ENCODE measurements at regions not wholly inside any gene's neighbourhood (a gene's known extent, or its start where the extent isn't known, plus 50 kb on each side); places are given as distances from the start of the nearest gene placed in this dataset.
"Not testable (repeated sequence)": the region's sequence is repeated elsewhere in the genome, so short reads cannot be mapped to it uniquely, and the experiment has no call there.

DNA sequence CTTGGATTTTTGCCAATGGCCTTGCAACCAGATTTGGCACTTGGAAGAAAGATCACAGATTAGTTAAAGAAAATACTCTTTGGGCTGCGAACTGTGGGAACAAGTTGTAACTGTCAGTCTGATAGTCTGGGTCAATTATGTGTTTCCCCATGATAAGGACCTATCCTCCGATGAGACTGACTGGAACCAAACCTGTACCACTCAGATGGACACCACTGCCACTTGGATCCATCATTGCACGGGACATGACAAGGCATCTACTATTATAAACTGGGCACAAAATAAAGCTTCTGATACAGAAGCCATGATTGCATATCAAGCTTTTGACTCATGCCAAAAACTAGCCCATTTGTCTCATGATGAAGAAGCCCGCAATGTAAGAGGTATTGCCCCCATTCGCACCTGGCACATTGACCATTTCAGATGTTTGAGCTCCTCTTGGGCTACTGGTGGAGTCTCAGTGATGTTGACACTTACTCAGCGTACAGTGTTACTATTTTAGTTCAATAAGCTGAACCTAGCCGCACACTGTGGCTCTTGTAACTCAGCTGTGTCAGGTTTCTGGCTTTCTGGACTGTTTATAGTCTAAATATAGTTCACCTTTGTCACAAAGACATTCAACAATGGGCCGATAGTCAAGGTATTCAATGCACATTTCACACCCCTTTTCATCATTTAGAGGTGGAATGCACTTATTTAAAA, 179.8 kb upstream of the RBBP8 start:
- no peak for DNase-seq

DNA sequence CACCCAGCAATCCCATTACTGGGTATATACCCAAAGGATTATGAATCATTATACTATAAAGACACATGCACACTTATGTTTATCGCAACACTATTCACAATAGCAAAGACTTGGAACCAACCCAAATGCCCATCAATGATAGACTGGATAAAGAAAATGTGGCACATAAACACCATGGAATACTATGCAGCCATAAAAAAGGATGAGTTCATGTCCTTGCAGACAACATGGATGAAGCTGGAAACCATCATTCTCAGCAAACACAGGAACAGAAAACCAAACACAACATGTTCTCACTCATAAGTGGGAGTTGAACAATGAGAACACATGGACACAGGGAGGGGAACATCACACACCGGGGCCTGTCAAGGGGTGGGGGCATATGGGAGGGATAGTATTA, 169.1 kb upstream of the RBBP8 start:
- DNase-seq, result not testable (repeated sequence)

DNA sequence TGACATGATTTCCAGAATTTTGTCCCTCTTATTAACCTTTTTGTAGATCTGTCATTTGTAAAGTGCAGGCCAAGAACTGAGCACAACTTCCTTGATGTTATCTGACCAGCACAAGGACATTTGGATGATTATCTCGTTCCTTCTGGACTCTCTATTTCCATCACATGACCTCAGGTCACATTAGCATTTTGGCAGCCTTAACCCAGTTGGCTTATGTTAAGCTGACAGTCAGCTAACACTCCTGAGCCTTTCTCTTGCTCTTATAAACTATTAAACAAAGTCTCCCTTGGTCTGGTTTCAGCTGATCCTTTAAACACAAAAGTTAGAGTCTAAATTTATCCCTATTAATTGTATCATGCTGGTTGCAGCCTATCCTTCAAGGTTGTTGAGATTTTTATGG, 167.2 kb upstream of the RBBP8 start:
- DNase-seq, result no peak

DNA sequence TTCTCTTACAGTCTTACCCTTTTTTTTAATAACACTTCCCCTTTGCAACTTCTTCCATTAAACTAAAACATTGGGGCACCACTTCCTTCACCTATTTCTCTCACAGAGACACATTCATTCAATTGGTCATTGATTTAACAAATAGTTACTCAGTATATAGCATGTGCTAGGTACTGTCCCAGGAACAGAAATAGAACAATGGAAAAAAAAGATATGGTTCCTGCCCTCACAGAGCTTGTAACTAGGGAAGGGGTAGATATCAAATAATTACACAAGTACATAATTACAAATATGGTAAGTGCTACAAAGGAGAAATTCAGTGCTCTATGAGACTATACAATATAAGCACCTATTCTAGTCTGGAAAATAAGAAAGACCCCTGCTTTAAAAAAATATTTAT, 165.5 kb upstream of the RBBP8 start:
- no peak for DNase-seq

DNA sequence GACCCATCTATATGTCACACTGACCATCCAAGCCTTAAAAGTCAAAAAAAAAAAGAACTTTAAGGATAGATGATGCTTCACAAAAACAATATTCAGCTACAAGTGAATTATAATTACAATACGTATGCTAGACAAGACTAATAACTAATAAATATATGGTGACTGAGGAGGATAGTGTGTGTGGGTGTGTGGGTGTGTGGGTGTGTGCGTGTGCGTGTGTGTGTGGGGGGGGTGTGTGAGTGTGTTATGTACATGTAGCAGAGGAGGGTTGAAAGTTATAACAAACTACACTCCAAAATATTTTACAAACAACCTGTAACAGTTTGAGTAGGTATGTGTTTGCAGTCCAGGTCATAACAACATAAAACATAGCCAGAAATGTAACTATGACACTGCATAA, 159.2 kb upstream of the RBBP8 start:
- no peak for DNase-seq

DNA sequence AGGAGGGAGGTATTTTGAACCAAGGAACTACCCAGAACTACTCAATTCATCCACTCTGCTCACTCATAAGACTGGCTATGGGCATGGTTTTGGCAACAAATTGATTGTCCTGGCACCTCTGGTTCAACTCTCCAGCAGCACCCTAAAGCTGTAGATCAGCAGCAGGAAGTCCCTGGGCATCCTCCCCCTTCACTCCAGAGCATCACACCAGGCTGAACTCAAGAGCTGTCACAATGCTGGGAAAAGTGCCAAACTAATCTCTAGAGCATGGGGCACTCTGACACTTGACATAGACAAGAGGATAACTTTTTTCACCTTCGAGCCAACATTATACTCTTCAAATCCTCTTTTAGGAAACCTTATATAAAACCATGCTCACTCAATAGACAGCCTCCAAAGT, 154.1 kb upstream of the RBBP8 start:
- DNase-seq, result no peak

DNA sequence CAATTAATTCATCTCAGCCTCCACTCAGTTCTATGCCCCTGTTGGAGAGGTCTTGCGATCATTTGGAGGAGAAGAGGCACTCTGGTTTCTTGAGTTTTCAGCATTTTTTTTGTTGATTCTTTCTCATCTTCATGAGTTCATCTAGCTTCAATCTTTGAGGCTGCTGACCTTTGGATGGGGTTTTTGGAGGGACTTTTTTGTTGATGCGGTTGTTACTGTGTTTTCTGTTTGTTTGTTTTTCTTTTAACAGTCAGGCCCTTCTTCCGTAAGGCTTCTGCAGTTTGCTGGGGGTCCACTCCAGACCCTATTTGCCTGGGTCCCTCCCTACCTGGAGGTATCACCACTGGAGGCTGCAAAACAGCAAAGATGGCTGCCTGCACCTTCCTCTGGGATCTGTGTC, 149.9 kb upstream of the RBBP8 start:
- DNase-seq, result no peak

DNA sequence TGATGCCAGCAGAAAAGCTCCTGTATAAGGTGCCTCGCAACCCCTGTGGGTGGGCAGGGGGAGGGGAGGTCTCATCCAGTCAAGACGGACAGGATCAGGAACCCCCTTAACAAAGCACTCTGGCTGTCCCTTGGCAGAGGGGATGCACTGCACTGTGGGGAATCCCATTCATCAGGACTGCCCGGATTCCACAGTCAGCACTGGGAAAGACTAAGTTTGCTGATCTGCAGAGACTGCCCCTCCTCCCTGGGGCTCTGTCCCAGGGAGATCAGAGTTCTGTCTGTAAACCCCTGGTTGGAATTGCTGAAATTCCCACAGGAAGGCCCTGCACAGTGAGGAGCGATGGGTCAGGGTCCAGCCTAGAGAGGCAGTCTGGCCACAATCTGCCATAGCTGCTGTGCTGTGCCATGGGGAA, 149.5 kb upstream of the RBBP8 start:
- DNase-seq, result no peak

DNA sequence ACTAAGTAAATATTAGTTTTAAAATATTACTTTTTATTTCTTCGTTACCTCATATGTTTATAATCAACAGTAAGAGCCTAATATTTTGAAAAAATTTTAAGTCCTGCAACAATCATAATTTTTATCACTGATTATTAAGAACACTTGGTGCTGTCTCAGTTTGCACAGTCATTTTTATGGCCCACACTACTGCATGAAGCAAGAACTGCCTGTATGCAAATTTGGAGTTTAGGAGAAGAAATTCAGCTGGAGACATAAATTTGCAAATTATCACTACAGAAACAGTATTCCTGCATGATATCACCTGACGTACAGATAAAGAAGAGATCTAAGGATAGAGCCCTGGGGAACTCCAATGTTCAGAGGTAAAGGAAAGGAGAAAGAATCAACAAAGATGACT, 144.1 kb upstream of the RBBP8 start:
- no peak for DNase-seq

DNA sequence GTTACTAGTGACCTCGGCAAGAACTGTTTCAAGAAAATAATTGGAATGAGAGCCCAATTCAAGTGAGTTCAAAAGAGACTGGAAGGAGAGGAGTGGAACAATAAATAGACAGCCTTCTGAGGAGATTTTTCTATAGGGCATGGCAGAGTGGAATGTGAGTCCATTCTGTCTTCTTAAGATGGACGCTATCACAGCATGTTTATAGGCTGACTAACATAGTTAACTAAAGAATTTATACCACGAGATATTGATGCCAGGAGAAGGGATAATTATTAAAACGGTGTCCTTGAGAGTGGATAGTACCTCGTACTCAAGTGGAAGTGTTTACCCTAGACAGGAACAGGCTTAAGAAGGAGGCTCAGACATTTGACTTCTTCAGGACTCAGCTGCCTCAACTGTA, 143.5 kb upstream of the RBBP8 start:
- DNase-seq, result no peak

DNA sequence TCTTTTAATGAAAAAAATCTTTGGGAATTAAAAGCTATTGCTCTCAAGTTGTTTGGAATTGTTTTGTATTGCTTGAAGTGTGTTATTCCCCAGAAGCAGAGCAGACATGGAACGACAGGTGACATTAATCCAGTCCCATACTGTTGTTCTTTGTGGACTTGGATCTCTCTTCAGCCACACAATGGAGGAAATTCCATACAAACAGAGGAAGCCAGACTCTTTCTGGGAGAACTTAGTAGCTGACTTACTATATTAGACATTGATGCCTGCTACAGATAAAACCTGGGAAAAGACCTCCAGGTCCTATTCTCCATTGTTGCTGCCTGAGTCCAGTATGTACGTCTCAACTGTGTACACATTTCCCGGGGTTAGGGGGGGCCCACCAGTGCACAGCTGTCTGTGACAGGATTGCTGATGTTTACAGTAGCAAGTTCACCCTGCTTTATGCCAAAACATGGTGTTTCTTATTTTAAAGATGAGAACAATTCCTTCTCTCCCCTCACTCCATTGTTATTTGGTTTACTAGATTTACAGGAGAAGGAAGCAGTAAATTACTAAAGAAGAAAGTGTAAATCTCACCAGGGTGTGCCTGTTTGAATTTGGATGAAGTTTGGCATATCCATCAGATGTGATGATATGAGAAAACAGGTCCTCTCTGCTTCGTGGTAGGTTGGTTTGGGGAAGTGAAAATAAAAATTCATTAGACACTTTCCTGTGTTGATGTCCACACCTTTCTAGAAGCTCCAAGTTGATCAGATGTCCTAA, 142.4 kb upstream of the RBBP8 start:
- DNase-seq, result no peak

DNA sequence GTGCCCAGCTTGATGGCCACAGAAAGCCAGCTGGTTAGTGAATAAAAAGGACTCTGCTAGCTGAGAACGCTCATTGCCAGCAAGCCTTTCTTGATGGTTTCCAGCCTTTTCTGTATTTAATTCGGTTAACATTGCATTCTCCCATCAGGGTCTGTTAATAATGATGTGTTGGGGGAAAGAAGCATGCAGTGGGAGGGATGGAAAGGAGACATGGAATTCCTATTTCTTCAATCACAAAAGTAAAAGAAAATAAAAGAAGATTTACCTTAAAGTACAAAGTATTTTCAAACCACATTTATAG, 141.9 kb upstream of the RBBP8 start:
- no peak for DNase-seq

DNA sequence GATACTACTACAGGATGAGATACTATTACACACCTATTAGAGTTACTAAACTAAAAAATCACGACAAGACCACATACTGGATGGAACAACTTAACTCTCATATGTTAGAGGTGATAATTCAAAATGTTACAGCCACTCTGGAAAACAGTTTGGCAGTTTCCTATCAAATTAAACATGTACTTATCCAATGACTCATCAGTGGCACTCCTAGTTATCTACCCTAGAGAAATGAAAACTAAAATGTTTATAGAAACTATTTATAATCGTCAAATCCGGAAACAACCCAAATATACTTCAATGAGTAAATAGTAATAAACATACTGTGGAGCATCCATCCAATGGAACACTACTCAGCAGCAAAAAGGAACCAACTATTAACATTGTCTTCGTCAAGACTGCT, 137.0 kb upstream of the RBBP8 start:
- no peak for DNase-seq

DNA sequence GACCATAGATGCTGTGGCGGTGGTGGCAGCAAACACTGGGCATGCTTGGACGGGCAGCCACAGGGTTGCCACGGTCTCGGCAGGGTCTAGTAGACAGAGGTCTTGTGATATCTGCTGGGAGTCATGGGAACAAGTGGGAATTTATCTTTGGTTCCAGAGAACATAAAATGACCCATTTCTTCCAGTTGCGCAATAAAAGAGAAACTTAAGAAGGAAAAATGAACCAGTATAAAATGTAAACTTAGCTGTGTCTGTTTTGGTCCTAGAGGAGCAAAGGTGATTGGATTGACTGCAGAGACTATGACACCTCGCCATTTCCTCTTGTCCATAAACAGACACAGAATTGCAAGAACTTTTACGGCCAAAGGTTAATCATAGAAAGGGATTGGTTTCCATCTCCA, 132.6 kb upstream of the RBBP8 start:
- no peak for DNase-seq

DNA sequence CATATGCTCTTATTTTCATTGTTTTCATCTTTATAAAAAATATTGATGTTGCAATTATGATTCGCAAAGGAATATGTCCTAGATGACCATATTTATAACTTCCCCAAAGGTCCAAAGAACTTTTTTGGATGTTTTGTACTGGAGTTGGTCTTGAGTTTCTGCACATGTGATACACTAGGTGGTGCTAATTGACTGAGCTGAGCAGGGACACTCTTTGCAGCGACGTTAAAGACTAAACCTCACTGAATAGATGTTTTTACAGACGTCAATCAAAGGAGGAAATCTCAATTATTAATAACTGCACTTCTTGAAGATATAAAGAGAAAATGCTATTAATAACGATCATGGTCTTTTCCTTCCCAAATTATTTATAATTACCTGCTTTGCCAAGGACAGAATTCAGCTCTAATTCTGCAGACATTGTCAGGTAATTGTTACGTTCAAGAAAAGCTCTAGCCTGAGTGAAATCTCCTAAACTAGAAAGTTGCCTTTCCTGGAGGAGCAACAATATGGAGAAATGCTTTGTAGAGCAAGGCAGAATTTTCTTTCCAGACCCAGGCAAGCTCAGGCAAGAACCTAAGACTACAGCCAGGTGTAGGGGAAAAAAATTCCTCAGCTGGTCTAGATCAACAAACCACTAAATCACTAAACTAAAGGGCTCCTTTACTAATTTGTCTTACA, 119.3 kb upstream of the RBBP8 start:
- peak; percentile 17 to 40 (median 34) for DNase-seq

DNA sequence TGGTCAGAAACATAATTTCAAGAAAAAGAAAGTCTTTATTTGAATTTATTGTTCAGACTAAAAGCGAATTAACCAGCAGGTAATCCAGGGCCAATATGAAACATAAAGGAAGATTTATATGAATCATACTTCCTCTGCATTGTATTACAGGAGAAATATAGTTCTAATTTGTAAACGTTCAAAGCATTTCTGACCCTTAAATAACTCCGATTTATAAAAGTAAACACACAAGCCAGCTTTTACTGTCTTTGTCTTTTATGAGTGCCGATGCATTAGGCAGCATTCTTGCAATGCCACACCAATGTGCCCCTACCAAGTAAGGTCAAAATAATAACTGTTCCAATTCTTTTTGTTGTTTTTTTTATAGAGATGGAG, 118.8 kb upstream of the RBBP8 start:
- DNase-seq, result no peak

DNA sequence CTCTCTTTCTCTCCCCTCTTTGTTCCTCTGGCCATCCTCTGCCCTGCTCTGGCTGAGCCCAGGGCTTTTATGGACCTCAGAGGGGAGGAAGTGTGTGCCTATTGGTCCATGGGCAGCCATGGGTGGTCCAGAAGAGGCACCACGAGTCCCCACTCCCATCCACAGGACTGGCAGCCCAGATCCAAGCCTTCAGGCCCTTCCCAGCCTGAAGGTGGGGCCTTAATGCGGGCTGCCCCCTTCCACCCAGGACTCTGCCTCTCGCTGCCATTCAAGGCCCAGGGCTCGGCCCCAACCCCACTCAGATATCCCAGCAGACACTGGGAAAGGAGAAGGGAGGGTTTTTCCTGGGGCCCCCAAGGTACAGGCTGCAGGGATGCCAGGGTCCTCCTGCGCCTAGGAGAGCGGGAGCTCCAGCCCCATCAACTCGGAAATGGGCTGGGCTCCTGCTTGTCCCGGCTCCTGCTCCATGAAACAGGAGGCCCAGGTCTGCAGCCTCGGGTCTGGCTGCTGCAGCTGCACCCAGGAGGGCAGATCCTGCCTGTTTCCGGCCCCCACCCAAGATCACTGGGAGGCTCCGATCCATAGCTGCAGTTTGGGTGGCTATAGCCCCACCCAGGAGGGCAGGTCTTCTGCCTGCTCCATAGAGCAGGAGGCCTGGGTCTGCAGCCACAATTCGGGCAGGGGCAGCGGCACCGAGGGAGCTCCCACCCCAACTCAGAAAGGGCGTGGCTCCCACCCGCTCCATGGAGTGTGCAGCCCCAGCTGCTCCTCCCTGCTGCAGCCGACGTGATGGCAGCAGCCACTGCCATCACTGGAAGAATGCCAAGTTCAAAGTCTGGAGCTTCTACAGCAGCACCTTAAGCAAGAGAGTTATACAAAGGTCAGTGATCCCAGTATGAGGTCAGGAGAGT, 116.6 kb upstream of the RBBP8 start:
- DNase-seq, result no peak

DNA sequence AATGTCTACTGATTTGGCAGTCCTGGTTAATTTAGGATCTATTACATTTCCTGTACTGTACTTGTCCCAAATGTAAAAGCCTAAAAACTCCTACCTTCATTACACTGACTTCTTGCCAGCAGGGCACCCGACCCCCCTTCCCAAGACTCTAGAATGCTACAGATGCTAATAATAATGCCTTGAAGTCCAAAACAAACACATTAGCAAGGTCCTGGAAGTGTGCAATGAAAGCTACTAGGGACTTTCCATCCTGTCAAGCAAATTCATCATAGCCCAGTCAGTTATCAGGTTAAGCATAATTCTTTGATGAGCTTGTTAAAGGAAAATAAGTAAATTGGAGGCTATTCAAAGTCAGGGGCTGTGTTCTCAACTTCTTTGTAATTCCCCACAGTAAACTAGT, 115.3 kb upstream of the RBBP8 start:
- DNase-seq, result no peak

DNA sequence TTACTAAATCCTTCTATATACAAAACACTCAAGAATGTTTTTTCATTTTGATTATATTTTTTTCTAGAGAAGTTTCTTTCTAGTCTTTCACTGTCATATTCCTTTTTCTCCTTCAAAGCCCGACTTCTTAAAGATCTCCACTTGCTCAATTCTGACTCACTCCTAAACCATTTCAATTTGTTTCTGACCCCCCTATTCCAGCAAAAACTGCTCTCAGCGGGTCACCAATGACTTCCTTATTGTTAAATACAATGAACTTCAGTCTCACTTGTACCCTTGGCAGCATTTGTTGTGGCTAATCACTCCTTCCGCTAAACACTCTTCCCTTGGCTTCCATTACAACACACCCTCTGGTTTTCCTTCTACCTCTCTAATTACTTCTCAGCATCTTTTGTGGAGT, 111.1 kb upstream of the RBBP8 start:
- DNase-seq, result peak in 1 of 4 experiments; percentile 10

DNA sequence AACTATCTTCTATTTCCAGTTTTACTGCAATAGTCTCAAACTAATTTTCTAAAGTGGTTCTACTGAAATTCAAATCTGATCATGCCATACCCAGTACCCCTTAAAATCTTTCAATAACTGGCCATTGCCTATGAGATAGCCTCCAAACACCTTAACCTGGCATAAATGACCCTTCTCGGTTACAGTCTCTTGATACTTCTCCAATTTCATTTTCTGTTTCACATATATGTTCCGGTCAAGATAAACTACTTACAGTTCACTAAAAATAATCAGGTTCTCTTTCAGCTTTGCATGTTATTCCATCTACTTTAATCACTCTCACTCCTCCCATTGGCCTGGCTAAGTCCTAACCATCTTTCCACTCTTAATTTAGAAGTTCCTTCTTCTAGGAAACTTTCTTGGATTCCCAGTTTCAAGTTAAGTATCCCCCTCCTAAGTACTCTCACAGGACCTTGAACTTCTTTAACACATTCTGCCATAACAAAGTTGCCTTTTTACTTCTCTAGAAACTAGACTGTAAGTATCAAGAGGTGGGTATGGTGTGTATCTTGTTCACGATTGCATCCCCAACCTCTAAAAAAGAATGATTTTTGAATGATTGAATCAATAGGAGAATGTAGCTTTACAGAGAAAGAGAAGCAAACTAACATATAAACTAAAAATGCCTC, 110.2 kb upstream of the RBBP8 start:
- DNase-seq, result no peak

DNA sequence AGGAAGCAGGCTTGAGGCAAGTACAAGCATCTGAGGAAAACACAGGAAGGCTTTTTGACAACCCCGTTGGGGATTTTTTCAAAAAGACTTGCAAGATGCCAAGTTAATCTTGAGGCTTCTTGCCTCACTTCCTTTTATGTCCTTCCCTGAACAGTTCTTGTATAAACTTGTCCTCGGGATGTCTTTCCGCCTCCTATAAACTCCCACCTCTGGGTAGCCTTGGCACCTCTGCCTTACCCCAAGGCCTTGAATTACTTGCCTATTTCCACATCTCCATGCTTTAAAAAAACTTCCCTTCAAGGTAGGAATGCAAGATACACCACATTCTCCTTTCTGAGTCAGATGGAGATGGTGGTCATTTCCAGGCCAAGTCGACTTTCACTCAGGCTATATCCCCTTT, 106.4 kb upstream of the RBBP8 start:
- DNase-seq, result no peak

DNA sequence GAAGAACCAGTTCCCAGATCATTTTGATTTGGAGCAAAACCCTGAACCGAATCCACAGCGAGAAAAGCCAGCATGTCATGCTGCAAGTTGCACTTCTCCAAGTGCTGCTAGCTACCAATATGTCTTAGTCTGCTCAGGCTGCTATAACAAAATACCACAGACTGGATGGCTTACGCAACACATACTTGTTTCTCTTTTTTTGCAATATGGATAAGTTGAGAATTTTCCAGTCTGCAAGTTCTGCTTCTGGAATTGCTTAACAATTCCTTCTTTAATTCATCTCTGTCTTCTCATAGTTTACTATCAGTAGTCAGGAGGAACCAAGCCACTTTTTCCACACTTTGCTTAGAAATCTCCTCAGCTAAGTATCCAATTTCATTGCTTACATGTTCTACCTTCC, 105.9 kb upstream of the RBBP8 start:
- DNase-seq, result peak in 3 of 4 experiments; percentile 4 to 59 (median 54)

DNA sequence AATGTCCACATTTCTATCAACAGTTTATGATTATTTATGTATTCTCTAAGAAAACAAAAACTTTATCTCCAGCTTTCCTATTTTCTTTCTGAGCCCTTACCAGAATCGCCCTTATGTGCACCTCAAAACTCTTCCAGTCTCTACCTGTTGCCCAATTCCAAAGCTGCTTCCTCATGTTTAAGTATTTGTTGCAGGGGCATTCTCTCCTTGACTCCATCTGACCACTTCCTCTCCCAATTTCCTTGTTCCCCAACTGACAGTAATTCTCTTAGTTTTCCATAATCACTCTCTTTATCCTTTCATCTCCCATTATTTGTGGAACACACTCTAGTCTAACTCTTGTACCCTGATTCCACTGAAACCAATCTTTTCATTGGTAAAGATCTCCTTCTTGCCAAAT, 105.4 kb upstream of the RBBP8 start:
- peak in 2 of 4 experiments; percentile 14 to 20 for DNase-seq
